HL-60 (cell line): ENCODE measurements at regions not wholly inside any gene's neighbourhood (a gene's known extent, or its start where the extent isn't known, plus 50 kb on each side); places are given as distances from the start of the nearest gene placed in this dataset.

Experiments
- DNase-seq, 2 experiments: peaks; one replicate each; pipeline ENCODE4 v3.0.0-alpha.2; 2010 to 2020; ENCODE audit warnings: low read depth in 1 of 2, low spot score in 1 of 2
- H3K27ac ChIP-seq: fragments of 250-450 bp; sonication (Bioruptor Pico); replicated peaks from 2 replicates; pipeline ENCODE4 v1.5.1; 2020; ENCODE audit warnings: mild to moderate bottlenecking, moderate library complexity
- H3K27me3 ChIP-seq: fragments of 250-450 bp; sonication (Bioruptor Pico); 2 replicates; pipeline ENCODE4 v1.5.1; 2021; ENCODE audit warnings: mild to moderate bottlenecking, moderate library complexity; ENCODE audit not compliant: insufficient read depth, poor library complexity, severe bottlenecking
- H3K4me3 ChIP-seq: replicated peaks from 2 replicates; pipeline ENCODE4 v1.5.1; 2011; ENCODE audit warnings: mild to moderate bottlenecking, control low read depth, low read length; ENCODE audit not compliant: insufficient read depth
- CTCF ChIP-seq: IDR thresholded peaks from one replicate; pipeline ENCODE4 v1.5.1; 2011; ENCODE audit warnings: low read length, control low read depth, inconsistent platforms; ENCODE audit not compliant: insufficient read depth
- GABPA ChIP-seq: IDR thresholded peaks from 2 replicates; pipeline ENCODE4 v1.6.1; 2012; ENCODE audit warnings: low read depth
- POLR2AphosphoS5 ChIP-seq: IDR thresholded peaks from 2 replicates; pipeline ENCODE4 v1.6.1; 2012; ENCODE audit warnings: low read depth
- SPI1 ChIP-seq: IDR thresholded peaks from 2 replicates; pipeline ENCODE4 v1.6.1; 2012; ENCODE audit warnings: low read depth, mild to moderate bottlenecking, borderline replicate concordance
- TF ChIP-seq, protein P1 (sequence below): IDR thresholded peaks from 2 replicates; pipeline ENCODE4 v1.6.1; 2012; ENCODE audit warnings: low read depth; ENCODE audit not compliant: insufficient replicate concordance

GRCh38 chr2:19819097-19820065 is 82.4 kb downstream of the TTC32 start:
- no peak overlapping the region for H3K27ac ChIP-seq
- H3K27me3 ChIP-seq = no peaks in the 10 kb centered on the region
- H3K4me3 ChIP-seq = no peak overlapping the region
- TF ChIP-seq POLR2AphosphoS5 (no peak), SPI1 (no peak), CTCF (no peak), GABPA (no peak)
- TF ChIP-seq, protein P1, sequence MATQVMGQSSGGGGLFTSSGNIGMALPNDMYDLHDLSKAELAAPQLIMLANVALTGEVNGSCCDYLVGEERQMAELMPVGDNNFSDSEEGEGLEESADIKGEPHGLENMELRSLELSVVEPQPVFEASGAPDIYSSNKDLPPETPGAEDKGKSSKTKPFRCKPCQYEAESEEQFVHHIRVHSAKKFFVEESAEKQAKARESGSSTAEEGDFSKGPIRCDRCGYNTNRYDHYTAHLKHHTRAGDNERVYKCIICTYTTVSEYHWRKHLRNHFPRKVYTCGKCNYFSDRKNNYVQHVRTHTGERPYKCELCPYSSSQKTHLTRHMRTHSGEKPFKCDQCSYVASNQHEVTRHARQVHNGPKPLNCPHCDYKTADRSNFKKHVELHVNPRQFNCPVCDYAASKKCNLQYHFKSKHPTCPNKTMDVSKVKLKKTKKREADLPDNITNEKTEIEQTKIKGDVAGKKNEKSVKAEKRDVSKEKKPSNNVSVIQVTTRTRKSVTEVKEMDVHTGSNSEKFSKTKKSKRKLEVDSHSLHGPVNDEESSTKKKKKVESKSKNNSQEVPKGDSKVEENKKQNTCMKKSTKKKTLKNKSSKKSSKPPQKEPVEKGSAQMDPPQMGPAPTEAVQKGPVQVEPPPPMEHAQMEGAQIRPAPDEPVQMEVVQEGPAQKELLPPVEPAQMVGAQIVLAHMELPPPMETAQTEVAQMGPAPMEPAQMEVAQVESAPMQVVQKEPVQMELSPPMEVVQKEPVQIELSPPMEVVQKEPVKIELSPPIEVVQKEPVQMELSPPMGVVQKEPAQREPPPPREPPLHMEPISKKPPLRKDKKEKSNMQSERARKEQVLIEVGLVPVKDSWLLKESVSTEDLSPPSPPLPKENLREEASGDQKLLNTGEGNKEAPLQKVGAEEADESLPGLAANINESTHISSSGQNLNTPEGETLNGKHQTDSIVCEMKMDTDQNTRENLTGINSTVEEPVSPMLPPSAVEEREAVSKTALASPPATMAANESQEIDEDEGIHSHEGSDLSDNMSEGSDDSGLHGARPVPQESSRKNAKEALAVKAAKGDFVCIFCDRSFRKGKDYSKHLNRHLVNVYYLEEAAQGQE = no peak
- no peak for DNase-seq

DNA sequence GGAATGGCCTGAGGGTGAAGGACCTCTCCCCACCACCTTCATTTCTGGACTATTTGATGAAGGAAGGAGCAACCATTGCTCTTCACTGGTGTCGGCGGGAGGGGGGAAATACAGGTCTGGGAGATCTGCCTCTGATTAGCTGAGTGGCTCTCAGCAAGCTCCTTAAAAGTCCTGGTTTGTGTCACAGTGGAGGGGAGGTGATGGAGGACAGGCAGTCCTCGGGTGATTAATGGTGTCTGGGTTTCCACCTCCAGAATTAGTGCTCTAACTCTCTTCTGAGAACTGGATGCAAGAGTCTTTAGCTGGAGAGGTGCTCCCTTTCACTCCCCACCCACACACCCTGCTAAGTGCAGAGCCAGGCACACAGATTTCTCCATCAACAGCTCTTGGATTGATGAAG is 83.2 kb downstream of the TTC32 start:
- Histone ChIP-seq H3K27me3 (no peaks in the 10 kb centered on the region), H3K4me3 (no peak overlapping the region), H3K27ac (no peak overlapping the region)
- TF ChIP-seq SPI1 = no peak
- TF ChIP-seq CTCF = no peak
- TF ChIP-seq, protein P1 = no peak
- TF ChIP-seq GABPA = no peak
- TF ChIP-seq POLR2AphosphoS5 = no peak
- DNase-seq = no peak

DNA sequence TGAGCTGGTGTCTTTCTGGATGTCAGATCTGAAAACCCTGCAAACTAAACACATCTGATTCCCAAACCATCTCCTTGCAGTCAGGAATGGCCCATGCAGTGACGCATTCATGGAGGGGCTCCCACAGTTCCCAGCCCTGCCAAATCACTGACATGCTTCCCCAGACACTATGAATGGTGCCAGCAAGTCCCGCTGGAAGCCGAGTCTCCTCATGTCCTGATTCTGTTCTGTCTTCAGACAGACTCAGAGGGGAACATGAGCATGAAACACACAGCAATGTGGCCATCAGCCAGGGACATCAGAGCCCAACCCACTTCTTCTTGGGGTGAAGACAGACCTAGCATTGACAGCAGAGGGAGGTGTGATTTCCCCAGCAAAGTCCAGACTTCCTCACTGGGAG is 83.7 kb downstream of the TTC32 start:
- Histone ChIP-seq H3K27me3 (no peaks in the 10 kb centered on the region), H3K27ac (no peak overlapping the region), H3K4me3 (no peak overlapping the region)
- no peak for TF ChIP-seq GABPA
- no peak for TF ChIP-seq POLR2AphosphoS5
- TF ChIP-seq CTCF = no peak
- DNase-seq = no peak
